Renal cortical epithelial cell (primary cell): ENCODE measurements at regions not wholly inside any gene's neighbourhood (a gene's known extent, or its start where the extent isn't known, plus 50 kb on each side); places are given as distances from the start of the nearest gene placed in this dataset.

Source experiments
- DNase-seq: peaks from one replicate; pipeline ENCODE4 v3.0.0-alpha.2; 2011; ENCODE audit warnings: low read depth

DNA sequence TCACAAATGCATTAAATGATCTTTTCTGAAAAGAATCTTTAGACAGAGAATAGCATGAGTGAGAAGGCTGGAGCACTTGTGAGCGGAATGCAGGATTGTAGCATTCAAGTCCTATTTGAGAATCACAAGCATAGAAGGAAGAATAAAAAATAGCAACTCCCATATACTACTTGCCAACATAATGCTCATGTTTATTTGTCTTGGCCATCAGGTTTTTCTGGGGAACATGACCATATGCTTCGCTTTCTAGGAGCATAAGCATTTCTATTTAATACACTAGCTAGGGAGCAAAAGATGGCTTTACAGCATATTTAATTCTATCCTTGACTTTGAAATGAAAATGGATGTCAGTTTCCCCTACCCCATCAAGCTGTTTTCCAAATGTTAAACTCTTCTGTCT lies 170.3 kb upstream of the MITF start:
- DNase-seq, result no peak

- no peak for DNase-seq
Observed at GRCh38 chr3:69568458-69568857, 170.8 kb upstream of the MITF start.

GRCh38 chr3:69567710-69568052 lies 171.6 kb upstream of the MITF start:
- no peak for DNase-seq

DNA sequence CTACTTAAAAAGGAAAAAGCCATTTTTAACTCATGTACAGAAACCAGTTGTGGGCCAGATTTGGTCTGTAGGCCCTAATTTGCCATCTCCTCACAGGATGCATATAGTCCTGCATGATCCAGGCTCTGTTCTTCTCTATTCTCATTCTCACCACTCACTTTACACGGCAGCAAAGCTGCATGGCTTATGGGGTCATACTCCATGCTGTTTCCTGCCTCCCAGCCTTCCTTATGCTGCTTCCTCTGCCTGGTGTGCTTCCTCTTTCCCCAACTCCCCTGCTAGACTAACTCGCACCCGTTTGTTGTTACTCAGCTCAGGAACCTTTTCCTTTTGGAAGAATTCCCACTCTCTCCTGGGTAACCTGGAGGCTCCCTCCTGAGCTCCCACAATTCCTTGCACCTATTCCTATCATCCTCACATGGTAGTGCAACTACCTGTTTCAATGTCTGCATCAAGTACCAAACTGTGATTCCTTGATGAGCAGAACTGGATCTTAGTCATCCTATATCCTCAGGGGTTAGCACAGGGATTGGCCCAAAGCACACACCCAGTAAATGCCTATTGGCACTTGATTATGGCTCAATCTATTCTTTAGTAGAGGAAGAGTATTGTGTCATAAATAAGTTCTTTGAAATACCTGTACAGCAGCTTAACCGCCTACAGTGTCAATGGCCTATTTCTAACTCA lies 172.1 kb upstream of the MITF start:
- no peak for DNase-seq

- DNase-seq, result no peak
Observed at GRCh38 chr3:69566275-69566674, 173.0 kb upstream of the MITF start.

GRCh38 chr3:69565316-69565715 lies 173.9 kb upstream of the MITF start:
- no peak for DNase-seq

DNA sequence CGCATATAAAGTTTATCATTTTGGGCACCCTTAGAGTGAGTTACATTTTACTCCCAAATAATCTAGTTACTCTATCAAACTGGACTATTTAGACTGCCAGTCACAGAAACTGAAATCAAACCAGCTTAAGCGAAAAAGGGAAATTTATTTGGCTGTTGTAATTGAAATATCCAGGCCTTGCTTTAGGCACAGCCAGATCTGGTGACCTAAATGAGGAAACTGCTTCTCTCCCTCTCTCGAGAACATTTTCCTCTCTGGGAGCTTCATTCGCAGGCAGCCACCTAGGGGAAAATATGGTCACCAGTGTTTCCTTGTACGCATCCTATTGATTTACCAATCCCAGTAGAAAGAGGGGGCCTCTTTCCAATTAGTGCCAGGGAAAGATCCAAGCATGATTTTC lies 175.3 kb upstream of the MITF start:
- no peak for DNase-seq

DNA sequence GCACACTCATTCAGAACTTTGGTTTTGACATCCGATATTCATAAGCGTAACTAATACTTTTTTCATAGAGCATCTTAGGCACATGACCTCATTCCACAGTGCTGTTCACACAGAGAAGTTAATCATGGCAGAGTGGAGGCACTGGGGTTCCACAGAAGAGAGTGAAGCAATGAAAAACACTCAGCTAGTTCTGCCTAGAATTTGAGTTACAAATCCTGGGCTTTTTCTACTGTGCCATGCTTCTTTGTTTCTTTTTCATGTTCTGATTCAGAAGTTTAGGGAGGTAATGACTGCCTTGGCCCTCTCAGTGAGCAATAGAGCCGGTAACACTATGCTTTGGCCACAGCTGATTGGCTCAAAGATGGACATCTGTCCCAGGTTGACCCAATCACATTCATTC lies 176.1 kb upstream of the MITF start:
- no peak for DNase-seq

GRCh38 chr3:69562020-69562419 lies 176.1 kb upstream of the FRMD4B start:
- DNase-seq, result no peak

GRCh38 chr3:69560818-69561217 lies 174.9 kb upstream of the FRMD4B start:
- DNase-seq, result no peak

DNA sequence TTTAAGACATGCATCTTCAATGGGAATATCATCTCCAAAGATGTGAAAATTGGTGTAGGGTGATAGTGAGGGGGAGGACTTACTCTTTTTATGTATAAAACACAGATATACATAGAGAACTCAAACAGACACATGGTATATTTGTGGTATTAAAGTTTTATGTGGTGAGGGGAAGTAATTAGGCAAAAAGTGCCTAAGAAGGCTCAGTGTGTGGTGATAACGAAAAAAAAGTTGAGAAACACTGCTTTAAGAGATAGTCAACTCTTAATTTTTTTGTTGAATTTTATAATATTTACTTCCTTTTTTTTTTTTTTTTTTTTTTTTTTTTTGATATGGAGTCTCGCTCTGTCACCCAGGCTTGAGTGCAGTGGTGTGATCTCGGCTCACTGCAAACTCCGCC lies 174.2 kb upstream of the FRMD4B start:
- DNase-seq, result no peak

GRCh38 chr3:69558912-69559311 lies 173.0 kb upstream of the FRMD4B start:
- DNase-seq, result peak; percentile 74

- DNase-seq, result no peak
Observed at GRCh38 chr3:69554576-69554975, 168.7 kb upstream of the FRMD4B start.

- no peak for DNase-seq
Observed at GRCh38 chr3:69553888-69554287, 168.0 kb upstream of the FRMD4B start.

DNA sequence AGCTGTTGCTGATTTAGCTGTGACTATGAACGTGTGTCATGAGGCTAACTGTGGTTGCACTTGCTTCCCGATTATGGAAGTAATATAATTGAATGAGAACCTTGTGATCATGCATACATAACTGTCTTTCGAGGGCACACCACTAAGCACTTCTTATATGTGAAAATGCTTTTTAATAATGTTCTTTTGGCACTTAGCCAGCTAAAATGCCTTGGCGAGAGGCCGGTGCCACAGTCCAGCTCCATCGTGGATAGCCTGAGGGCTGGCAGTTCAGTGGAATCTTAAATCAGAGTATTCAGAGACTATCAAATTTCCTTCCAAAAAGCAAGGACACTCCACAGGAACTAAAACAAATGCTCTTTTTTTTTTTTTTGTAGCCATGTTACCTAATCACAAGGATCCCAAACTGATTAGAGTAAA lies 161.6 kb upstream of the FRMD4B start:
- no peak for DNase-seq

GRCh38 chr3:69542805-69543429 lies 157.0 kb upstream of the FRMD4B start:
- DNase-seq, result no peak

GRCh38 chr3:69542089-69542804 lies 156.4 kb upstream of the FRMD4B start:
- no peak for DNase-seq

GRCh38 chr3:69541711-69542088 lies 155.8 kb upstream of the FRMD4B start:
- DNase-seq, result no peak

GRCh38 chr3:69540706-69541581 lies 155.1 kb upstream of the FRMD4B start:
- DNase-seq, result peak; percentile 26

DNA sequence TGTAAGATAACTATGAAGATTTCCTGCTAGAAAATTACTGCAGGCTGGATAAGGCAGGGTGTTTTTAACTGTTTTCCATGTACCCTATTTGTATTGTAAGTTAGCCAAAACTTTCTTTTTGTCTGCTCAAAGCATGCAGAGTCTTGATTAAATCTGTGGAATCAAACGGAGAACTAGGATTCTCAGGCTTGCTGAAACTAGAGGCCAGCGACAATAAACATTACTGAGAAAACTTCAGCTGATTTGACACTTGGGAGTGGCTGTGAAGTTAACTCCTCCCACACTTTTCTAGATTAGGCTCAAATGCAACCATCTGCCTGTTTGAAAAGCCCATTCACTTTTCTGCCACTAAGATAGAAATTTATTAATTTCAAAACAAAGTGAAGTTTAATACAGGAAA lies 153.2 kb upstream of the FRMD4B start:
- no peak for DNase-seq

- DNase-seq, result no peak
Observed at GRCh38 chr3:69538281-69538680, 152.4 kb upstream of the FRMD4B start.

GRCh38 chr3:69536306-69537020 lies 150.6 kb upstream of the FRMD4B start:
- DNase-seq, result no peak
